SK-N-SH (cell line): ENCODE measurements at regions not wholly inside any gene's neighbourhood (a gene's known extent, or its start where the extent isn't known, plus 50 kb on each side); places are given as distances from the start of the nearest gene placed in this dataset.
"Not testable (repeated sequence)": the region's sequence is repeated elsewhere in the genome, so short reads cannot be mapped to it uniquely, and the experiment has no call there.

Experiments used
- EP300 ChIP-seq, 2 experiments: IDR thresholded peaks; 2 replicates each; pipeline versions ENCODE4 v1.4.0 to v1.6.1; 2012; ENCODE audit warnings: borderline replicate concordance in 1 of 2, low read depth in 1 of 2, low read length in 1 of 2
- EZH2phosphoT487 ChIP-seq: fragments of 200-600 bp; sonication (generic); IDR thresholded peaks from 2 replicates; pipeline ENCODE4 v1.6.1; 2017; ENCODE audit warnings: low read depth, mixed run types, mild to moderate bottlenecking, antibody characterized with exemption, moderate library complexity, borderline replicate concordance
- GABPA ChIP-seq: IDR thresholded peaks from 2 replicates; pipeline ENCODE4 v1.4.0; 2012; ENCODE audit warnings: low read depth, mild to moderate bottlenecking
- NRF1 ChIP-seq: IDR thresholded peaks from 2 replicates; pipeline ENCODE4 v1.6.1; 2012; ENCODE audit warnings: low read depth, mild to moderate bottlenecking, low read length
- POLR2AphosphoS5 ChIP-seq: IDR thresholded peaks from 2 replicates; pipeline ENCODE4 v1.6.1; 2012; ENCODE audit warnings: low read depth, low read length
- RCOR1 ChIP-seq: fragments of 150-350 bp; IDR thresholded peaks from 2 replicates; pipeline ENCODE4 v1.6.1; 2017; ENCODE audit warnings: antibody characterized with exemption, low read length
- SIN3A ChIP-seq: IDR thresholded peaks from 2 replicates; pipeline ENCODE4 v1.6.1; 2012; ENCODE audit warnings: low read depth, mild to moderate bottlenecking, low read length, moderate library complexity, borderline replicate concordance
- TAF1 ChIP-seq: IDR thresholded peaks from 2 replicates; pipeline ENCODE4 v1.6.1; 2012; ENCODE audit warnings: low read depth, mild to moderate bottlenecking, low read length, moderate library complexity, borderline replicate concordance
- TCF12 ChIP-seq: IDR thresholded peaks from 2 replicates; pipeline ENCODE4 v1.4.0; 2012
- YY1 ChIP-seq: IDR thresholded peaks from 2 replicates; pipeline ENCODE4 v1.4.0; 2012; ENCODE audit warnings: low read depth, mild to moderate bottlenecking
- TF ChIP-seq, protein P1 (sequence below): fragments of 200-600 bp; sonication (generic); IDR thresholded peaks from 2 replicates; pipeline ENCODE4 v1.6.1; 2017; ENCODE audit warnings: antibody characterized with exemption, mild to moderate bottlenecking, moderate library complexity
- TF ChIP-seq, protein P2 (sequence below): IDR thresholded peaks from 2 replicates; pipeline ENCODE4; 2012
- TF ChIP-seq, protein P3 (sequence below): IDR thresholded peaks from 2 replicates; pipeline ENCODE4 v1.4.0; 2012; ENCODE audit warnings: low read depth
- TF ChIP-seq, protein P4 (sequence below): IDR thresholded peaks from 2 replicates; pipeline ENCODE4 v1.4.0; 2012; ENCODE audit warnings: low read depth, borderline replicate concordance

DNA sequence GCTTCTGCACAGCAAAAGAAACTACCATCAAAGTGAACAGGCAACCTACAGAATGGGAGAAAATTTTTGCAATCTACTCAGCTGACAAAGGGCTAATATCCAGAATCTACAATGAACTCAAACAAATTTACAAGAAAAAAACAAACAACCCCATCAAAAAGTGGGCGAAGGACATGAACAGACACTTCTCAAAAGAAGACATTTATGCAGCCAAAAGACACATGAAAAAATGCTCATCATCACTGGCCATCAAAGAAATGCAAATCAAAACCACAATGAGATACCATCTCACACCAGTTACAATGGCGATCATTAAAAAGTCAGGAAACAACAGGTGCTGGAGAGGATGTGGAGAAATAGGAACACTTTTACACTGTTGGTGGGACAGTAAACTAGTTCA is 132.0 kb downstream of the ZFAND4 start:
- TF ChIP-seq NRF1; TCF12; POLR2AphosphoS5; SIN3A; YY1; EP300 (IDR thresholded peaks at IDR 0.05; ENCODE audit: borderline replicate concordance in 1 of 2, low read depth in 1 of 2, low read length in 1 of 2); TAF1; EZH2phosphoT487; GABPA; RCOR1: not testable (repeated sequence)
- TF ChIP-seq, protein P1, sequence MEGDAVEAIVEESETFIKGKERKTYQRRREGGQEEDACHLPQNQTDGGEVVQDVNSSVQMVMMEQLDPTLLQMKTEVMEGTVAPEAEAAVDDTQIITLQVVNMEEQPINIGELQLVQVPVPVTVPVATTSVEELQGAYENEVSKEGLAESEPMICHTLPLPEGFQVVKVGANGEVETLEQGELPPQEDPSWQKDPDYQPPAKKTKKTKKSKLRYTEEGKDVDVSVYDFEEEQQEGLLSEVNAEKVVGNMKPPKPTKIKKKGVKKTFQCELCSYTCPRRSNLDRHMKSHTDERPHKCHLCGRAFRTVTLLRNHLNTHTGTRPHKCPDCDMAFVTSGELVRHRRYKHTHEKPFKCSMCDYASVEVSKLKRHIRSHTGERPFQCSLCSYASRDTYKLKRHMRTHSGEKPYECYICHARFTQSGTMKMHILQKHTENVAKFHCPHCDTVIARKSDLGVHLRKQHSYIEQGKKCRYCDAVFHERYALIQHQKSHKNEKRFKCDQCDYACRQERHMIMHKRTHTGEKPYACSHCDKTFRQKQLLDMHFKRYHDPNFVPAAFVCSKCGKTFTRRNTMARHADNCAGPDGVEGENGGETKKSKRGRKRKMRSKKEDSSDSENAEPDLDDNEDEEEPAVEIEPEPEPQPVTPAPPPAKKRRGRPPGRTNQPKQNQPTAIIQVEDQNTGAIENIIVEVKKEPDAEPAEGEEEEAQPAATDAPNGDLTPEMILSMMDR: not testable (repeated sequence)
- TF ChIP-seq, protein P2, sequence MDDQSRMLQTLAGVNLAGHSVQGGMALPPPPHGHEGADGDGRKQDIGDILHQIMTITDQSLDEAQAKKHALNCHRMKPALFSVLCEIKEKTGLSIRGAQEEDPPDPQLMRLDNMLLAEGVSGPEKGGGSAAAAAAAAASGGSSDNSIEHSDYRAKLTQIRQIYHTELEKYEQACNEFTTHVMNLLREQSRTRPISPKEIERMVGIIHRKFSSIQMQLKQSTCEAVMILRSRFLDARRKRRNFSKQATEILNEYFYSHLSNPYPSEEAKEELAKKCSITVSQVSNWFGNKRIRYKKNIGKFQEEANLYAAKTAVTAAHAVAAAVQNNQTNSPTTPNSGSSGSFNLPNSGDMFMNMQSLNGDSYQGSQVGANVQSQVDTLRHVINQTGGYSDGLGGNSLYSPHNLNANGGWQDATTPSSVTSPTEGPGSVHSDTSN: not testable (repeated sequence)
- TF ChIP-seq, protein P3, sequence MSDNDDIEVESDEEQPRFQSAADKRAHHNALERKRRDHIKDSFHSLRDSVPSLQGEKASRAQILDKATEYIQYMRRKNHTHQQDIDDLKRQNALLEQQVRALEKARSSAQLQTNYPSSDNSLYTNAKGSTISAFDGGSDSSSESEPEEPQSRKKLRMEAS: not testable (repeated sequence)
- TF ChIP-seq, protein P4, sequence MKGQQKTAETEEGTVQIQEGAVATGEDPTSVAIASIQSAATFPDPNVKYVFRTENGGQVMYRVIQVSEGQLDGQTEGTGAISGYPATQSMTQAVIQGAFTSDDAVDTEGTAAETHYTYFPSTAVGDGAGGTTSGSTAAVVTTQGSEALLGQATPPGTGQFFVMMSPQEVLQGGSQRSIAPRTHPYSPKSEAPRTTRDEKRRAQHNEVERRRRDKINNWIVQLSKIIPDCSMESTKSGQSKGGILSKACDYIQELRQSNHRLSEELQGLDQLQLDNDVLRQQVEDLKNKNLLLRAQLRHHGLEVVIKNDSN: not testable (repeated sequence)
